ENCODE measurements at regions not wholly inside any gene's neighbourhood (a gene's known extent, or its start where the extent isn't known, plus 50 kb on each side); places are given as distances from the start of the nearest gene placed in this dataset.

DNA sequence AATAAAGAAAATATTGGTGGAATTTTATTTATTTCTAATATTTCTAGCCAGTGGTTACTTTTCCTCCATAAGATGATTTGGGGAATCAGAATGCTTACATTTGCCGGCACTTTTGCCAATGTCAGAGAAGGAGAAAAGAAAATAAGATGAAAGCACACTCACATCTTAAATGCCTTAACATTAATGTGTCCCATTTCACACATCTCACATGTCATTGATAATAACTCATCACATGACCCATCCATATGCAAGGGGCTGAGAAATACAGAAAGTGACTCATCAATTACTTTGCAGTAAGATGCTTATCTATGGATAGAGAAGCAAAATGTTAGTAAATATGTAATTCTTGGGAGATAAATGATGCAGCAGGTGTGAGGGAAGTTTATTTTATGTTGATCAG is 1531.0 kb downstream of the PCDH7 start:
- DNase-seq (ENCODE audit: insufficient read length, low spot score) (no peak), FAIRE-seq (no peak)

DNA sequence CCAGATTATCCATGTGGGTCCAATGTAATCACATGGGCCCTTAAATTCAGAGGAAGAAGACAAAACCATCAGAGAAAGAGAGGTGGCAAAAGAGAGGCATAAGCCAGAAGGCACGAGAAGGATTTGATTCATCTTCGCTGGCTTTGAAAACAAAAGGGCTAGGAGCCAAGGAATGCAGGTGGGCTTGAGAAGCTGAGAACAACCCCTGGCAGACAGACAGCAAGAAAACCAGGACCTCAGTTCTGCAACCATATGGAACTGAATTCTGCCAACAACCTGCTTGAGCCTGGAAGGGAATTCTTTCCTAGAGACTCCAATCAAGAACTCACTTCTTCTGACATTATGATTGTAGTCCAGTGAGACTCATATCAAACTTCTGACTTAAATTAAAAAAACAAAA is 1531.8 kb downstream of the PCDH7 start:
- no peak for FAIRE-seq
- DNase-seq (ENCODE audit: insufficient read length, low spot score) = no peak

DNA sequence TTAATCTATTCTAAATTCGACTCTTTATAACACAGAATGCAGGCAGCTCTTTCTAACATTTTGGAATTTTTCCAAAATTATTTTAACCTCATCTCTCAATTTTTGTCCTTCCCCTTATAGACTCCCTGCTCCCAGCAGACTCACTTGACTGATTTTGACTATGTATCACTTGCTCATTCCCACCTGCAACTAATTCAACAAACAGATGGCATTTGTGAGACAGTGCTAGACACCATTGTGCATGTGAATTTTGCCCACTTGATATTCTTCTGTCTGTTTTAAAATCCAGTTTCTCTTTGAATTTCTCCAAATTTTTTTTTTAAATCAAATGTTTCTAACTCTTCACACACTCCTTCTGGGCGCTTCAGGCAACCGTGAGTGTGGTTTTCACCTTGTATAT is 1534.0 kb downstream of the PCDH7 start:
- DNase-seq (ENCODE audit: insufficient read length, low spot score) = no peak
- no peak for FAIRE-seq

DNA sequence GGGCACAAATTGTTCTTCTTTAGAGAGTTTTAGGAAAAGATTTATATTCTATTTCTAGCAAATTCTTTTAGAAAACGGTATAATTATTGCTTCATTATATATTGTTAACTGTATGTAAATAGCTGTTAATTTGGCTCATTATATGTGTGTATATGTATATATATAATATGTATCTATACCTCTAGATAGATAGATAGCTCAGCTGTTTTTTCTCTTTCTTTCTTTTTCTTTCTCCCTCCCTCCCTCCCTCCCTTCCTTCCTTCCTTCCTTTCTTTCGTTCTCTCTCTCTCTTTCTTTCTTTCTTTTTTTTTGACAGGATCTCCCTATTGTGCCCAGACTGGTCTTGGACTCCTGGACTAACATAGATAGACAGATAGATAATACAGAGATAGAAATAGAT is 1538.8 kb downstream of the PCDH7 start:
- FAIRE-seq (no peak), DNase-seq (ENCODE audit: insufficient read length, low spot score) (no peak)

DNA sequence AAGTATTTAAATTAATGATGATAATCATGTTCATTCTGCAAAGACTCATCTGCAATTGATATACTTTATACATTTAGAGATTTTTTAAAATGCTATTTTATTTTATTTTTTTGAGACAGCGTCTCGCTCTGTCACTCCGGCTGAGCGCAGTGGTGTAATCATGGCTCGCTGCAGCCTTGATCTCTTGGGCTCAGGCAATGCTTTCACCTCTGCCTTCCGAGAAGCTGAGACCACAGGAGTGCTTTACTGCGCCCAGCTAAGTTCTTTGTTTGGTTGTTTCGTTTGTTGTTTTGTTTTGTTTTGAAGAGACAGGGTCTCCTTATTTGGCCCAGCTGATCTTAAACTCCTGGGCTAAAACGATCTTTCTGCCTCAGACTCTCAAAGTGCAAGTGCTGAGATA is 1541.0 kb downstream of the PCDH7 start:
- FAIRE-seq (no peak), DNase-seq (ENCODE audit: insufficient read length, low spot score) (no peak)

DNA sequence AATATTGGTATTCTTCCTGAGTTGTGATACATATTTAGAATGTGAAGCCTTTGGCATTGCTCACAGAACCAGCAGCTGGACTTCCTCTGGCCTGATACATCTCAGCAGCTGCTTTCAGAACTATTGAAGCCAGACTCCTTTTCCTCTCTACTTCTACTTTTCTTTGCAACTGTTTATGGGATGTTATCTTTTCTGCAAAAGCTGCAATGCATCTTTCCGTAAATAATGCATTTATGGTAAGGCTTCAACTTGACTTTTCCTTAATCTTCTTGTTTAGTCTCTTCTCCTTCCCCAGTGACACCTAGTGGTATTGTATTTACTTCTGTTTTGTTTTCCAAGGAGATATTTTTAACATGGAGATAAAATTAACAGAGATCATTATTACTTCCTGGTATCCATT is 1548.7 kb downstream of the PCDH7 start:
- DNase-seq (ENCODE audit: insufficient read length, low spot score) = no peak
- FAIRE-seq = no peak

DNA sequence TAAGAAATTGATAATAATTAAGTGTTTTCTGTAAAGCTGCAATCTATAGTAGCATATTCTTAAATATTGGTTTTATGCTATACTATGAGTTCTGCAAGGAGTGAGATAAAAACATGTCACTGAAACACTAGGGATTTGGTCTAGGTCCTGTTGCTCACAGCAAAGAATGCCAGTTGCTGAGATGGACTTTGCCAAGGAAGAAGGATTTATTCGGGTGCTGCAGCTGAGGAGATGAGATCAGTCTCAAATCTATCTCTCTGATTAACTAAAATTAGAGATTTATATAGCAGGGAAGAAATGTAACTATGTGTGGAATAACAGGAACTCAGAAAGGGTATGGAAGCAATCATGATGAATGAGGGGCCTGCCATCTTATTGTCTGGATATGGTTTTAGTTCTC is 1569.9 kb downstream of the PCDH7 start:
- FAIRE-seq (no peak), DNase-seq (ENCODE audit: insufficient read length, low spot score) (no peak)

DNA sequence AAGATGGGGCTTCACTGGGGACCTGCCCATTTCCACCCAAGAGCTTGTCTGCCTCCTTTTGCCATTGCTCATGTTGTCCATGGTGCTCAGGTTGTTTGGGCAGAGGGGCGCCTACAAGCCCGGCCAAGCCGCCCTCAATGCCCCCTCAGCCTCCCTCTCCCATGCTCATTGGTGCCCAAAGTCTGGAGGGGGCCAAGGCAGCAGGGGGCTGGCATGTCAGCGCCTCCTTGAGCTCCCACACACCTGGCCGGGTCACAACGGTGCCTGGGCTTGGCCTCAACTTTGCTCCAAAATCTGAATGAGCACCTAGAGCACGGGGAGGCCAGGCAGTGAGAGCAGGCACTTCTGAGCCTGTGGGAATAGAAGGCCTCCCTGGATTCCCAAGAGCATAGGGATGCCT is 1598.8 kb downstream of the PCDH7 start:
- FAIRE-seq (no peak), DNase-seq (ENCODE audit: insufficient read length, low spot score) (no peak)

DNA sequence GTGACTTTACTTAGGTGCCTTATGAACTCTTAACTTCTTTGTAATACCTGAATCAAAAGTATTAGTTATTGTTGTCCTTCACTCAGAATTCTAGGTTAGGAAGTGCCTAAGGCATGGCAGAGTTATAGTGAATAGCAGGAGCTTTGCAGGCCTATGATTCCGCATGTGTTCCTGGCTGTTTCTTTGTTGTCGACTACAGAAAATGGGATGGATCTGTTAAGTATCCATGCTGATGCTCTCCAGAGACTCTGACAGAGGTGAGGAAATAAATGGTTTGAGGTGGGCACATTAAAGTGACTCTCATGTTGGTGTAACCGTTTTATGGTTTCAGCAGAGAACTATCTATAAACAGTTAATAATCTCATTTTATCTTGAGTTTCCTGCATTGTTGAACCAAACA is 1601.3 kb downstream of the PCDH7 start:
- DNase-seq (ENCODE audit: insufficient read length, low spot score) (no peak), FAIRE-seq (no peak)

DNA sequence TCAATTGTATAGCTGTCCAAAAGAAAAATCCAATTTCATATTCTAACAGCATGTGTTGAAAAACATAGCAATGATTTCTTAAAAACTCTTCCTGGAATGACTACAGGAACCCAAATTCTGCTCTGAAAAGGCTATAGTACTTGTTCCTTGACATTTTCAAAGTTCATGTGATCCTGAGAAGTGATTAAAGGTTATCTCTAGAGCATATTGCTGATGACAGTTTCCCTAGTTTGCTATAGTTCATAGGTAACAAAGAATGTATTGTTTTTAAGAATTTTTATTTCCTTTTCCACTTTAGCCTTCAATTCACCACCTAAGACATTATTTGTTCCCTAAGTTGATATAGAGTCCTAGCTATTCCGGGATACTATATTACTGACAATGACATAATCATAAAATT is 1614.6 kb downstream of the PCDH7 start:
- FAIRE-seq (no peak), DNase-seq (ENCODE audit: insufficient read length, low spot score) (no peak)

DNA sequence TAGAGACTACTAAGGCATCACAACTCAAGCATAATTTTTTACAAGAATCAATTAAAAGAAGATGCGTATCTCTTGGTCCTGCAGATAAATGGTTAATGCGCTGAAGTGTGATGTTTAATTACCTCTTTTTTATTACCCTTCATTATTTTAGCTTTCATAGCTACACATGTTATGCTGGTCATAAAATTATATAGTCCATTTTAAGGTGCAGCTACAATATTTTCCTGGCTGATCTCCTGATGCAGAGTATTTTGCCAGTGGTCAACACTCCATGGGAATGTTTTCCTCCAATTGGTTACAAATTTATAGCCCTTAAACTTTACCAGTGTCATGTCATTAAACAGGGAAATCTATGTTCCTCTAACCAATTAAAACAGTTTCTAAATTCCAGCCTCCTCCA is 1617.2 kb downstream of the PCDH7 start:
- DNase-seq (ENCODE audit: insufficient read length, low spot score) (no peak), FAIRE-seq (no peak)

DNA sequence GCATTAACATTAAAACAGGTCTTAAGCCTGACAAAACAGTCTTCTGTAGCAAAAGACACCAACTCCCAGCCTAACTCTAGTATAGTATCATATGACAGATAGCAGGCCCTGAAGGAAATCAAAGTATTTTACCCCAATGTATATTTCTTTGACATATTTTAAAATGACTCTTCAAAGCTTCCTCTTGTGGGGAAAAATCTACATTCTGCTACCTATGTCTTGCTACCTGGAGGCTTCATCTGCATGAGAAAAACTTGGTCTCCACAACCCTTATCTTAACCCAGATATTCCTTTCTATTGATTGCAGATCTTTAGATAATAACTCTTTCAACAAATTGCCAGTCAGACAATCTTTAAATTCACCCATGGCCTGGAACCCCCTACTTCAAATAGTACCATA is 1620.4 kb downstream of the PCDH7 start:
- DNase-seq (ENCODE audit: insufficient read length, low spot score) (no peak), FAIRE-seq (no peak)

DNA sequence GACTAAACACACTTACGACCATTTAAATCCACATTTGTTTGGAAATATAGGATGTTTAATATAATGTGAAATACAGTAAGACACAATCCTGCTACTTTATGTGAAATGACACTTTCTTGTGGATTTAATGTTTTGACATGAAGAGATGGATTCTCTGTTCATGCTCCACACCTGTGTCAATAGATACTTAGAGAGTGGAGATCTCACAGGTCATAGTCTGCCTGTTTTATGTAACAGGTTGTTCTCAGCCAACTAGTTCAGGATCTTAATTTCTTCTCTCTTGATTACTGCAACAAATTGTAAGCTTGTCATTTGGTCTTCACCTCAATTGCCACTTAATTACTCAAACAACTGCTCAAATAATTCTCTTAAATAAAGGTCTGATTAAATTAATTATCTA is 1621.2 kb downstream of the PCDH7 start:
- FAIRE-seq = no peak

DNA sequence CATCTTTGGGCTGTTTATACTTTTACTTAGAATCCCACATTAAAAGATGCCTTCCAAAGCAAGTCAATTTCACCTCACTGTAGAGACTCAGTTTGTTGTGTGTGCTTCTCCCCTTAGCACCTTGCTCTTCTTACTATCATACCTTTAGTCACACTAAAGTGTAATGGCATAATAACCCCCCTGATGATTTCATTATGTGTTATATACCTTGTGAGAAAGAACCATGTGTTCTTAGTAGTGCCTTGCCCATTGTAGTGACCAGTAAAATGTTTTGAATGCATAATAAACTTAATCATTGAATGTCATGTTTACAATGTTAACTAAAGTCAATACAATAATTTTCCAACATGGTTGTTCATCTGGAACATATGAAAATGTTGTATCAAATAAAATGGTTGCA is 1621.9 kb downstream of the PCDH7 start:
- FAIRE-seq (no peak), DNase-seq (ENCODE audit: insufficient read length, low spot score) (no peak)

More for the DNA sequence above, 1621.2 kb downstream of the PCDH7 start:
- DNase-seq (ENCODE audit: insufficient read length, low spot score) = no peak

DNA sequence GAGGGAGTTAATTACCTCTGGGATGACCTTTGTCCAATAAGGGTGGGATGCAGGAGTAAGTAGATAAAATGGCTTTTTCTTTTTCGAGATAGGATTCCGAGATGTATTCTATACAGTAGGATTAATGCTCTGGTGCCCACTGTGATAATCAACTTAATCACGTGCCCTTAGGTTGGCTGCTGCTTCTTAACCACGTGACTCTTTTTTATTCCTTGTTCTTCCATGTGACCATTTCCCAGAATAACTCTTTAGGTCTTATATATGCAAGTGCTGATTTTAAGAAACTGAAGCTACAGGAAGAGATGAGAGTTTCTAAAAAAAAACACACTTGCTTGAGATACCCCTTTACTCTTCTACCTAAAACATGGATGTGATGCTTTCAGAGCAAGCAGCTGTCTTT is 1628.9 kb downstream of the PCDH7 start:
- FAIRE-seq (no peak), DNase-seq (ENCODE audit: insufficient read length, low spot score) (no peak)

DNA sequence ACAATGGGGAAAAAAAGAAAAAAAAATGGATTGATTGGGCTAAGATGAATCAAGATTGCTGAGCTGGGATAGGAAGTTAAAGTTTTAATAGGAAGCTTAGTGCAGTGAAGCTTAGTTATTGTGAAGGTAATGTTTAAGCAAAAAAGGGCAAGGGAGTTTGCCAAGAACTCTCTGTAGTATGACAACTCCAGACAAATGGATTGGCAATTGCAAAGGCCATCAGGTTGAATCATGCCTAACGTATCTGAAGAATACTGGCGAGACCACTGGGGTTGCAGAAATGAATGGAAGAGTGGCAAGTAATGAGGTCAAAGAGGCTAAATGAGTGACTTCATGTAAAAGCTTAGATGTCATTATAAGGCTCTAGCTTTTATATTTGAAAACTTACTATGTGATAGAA is 1654.0 kb downstream of the PCDH7 start:
- no peak for DNase-seq (ENCODE audit: insufficient read length, low spot score)
- no peak for FAIRE-seq

DNA sequence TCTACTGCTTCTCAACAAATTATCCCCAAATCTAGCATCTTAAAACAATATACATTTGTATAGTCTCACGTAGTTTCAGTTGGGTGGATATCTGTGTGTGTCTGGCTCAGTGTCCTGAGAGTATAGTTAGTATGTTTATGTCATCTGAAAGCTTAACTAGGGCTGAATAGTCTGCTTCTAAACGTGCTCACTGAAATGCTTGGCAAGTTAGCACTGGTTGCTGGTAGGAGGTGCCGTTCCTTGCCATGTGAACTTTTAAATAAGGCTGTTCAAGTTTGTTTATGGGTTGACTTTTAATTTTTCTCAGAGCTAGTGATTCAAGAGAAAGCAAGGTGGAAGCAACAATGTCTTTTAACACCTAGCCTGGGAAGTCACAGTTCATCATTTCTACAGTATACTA is 1673.6 kb downstream of the PCDH7 start:
- FAIRE-seq (no peak), DNase-seq (ENCODE audit: insufficient read length, low spot score) (no peak)

DNA sequence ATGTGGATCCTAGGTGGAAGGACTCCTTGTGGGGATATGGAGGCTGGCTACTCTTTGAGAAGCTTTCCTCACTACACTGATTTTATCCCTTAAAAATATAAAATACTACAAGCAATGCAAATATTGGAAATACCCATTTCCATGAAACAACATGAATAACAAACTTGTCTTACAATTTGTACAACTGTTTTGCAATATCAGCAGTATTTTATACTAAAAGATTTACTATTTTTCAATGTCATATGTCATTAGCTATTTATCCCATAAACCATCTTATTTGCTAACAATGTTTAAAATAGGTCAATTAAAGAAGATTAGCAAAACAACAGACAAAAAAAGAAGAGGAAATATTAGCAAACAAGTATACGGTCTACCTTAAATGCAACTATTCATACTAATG is 1674.1 kb downstream of the PCDH7 start:
- DNase-seq (ENCODE audit: insufficient read length, low spot score) (no peak), FAIRE-seq (no peak)

DNA sequence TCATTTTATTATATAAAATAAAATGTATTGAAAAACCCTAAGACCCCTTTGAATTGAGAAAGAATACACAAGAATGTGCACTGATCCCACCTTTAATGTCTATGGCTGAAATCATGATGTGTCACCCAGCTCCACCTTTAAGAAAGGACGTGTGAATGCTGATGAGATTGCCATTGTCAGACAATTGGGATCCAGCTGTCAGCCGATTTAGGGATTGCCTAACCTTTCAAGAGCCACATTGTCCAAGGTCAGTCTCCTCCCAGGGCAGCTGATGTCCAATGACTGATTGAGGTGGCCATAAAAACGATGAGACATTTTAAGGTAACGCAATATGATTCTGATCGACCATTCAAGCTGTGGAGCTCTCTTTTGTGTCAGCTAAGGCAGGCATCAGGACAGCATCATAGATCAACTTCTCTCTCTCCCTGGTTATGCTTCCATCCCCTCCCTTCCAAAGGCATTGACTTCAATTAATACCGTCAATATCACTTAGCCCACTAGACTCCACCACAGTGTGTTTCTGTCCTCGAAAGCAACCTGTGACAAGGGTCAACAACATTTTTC is 1676.4 kb downstream of the PCDH7 start:
- no peak for FAIRE-seq

DNA sequence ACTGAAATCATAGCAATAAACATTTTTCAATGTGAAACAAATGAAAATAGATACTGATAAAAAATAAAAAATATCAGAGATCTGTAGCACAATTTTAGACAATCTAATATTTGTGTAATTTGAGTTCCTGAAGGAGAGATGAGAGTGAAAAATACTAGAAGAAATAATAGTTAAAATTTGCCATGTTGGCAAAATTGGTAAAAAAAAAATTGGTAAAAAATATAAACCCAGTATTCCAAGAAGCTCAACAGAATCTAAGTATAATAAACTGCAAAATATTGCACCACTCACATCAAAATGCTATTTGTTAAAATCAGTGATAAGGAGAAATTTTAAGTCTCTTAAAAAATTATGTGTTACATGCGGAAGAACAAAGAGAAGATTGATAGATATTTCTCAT is 1680.7 kb downstream of the PCDH7 start:
- FAIRE-seq = no peak
- no peak for DNase-seq (ENCODE audit: insufficient read length, low spot score)

More for the DNA sequence above, 1676.4 kb downstream of the PCDH7 start:
- no peak for DNase-seq (ENCODE audit: insufficient read length, low spot score)

DNA sequence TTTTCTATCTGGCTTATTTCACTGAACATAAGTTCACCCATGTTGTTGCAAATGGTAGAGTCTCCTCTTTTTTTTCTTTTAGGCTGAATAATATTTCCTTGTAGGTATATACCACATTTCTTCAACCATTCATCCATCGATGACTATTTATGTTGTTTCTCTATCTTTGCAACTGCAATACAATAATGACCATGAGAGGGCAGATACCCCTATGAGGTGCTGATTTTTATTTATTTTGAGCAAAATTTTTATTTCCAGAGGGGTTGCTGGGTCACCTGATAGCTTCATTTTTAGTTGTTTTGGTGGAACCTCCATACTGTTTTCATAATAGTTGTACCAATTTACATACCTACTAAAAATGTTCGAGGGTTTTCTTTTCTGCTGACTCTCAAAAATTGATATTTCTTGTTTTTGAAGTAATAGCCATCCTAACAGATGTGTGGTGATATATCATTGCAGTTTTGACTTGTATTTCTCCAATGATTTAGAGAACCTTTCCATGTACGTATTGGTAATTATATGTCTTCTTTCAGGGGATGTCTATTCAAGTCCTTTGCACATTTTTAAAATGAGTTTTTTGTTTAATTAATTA is 1697.0 kb downstream of the PCDH7 start:
- DNase-seq (ENCODE audit: insufficient read length, low spot score) (no peak), FAIRE-seq (no peak)

DNA sequence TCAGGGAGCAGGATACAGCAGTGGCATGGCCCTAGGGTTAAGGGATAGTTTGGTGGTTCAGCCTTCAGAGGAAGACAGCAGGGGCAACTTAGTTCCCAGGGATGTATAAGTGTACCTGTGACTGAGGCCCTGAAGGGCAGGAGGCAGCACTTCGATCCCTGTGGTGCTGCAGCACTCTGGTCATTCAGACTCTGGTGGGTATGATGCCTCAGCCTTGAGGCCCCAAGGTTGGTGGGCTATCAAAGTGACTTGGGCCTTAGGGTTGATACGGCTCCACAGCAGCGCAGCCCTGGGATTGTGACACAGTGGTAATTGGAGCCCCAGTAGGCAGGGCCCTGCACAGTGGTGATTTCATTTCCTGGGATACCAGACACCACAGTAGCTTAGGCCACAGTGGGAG is 1703.1 kb downstream of the PCDH7 start:
- DNase-seq (ENCODE audit: insufficient read length, low spot score) (no peak), FAIRE-seq (no peak)

DNA sequence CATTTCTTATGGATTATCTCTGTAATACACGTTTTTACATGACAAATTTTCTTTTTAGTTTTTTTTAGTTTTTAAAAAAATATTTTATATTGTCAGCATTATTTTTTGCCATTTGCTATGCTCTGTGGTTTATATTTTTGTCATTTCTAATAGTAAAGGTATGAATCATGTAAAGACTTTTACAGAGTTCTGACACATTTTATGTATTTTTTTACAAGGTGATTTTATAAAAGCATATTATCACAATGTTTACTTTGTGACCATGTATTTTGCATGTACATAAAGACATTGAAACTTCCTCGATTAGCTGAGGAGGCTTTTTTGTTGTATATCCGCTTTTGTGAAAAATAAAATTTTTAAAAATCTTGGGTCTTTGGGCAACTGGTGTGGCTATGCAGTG is 1705.1 kb downstream of the PCDH7 start:
- FAIRE-seq (no peak), DNase-seq (ENCODE audit: insufficient read length, low spot score) (no peak)

Data from GM19239 (cell line).